GM12874 (cell line): ENCODE measurements at regions not wholly inside any gene's neighbourhood (a gene's known extent, or its start where the extent isn't known, plus 50 kb on each side); places are given as distances from the start of the nearest gene placed in this dataset.

Source experiments
- TF ChIP-seq, protein P1 (sequence below): IDR thresholded peaks from 2 replicates; pipeline ENCODE4 v1.5.1; 2011; ENCODE audit warnings: low read depth, mild to moderate bottlenecking, control low read depth, low read length, moderate library complexity; ENCODE audit not compliant: insufficient read depth

DNA sequence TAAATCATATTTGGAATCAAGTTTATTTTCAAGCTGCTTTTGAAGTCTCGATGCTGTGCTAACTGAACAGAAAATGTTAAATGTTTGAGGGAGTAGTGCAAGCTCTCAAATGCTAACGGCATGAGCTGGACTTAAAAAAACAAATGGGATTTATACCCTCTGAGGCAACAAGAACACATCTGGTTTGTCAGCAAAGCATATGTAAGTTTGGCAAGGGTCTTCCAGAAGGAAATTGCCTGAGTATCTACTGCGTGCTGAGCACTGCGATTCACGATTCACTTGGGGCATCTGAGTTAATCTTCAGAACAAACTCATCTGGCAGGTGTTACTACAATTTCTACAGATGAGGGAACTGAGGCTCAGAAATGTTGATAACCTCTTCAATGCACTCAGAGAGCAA is 98.4 kb upstream of the C9orf72 start:
- TF ChIP-seq, protein P1, sequence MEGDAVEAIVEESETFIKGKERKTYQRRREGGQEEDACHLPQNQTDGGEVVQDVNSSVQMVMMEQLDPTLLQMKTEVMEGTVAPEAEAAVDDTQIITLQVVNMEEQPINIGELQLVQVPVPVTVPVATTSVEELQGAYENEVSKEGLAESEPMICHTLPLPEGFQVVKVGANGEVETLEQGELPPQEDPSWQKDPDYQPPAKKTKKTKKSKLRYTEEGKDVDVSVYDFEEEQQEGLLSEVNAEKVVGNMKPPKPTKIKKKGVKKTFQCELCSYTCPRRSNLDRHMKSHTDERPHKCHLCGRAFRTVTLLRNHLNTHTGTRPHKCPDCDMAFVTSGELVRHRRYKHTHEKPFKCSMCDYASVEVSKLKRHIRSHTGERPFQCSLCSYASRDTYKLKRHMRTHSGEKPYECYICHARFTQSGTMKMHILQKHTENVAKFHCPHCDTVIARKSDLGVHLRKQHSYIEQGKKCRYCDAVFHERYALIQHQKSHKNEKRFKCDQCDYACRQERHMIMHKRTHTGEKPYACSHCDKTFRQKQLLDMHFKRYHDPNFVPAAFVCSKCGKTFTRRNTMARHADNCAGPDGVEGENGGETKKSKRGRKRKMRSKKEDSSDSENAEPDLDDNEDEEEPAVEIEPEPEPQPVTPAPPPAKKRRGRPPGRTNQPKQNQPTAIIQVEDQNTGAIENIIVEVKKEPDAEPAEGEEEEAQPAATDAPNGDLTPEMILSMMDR, result no peak

DNA sequence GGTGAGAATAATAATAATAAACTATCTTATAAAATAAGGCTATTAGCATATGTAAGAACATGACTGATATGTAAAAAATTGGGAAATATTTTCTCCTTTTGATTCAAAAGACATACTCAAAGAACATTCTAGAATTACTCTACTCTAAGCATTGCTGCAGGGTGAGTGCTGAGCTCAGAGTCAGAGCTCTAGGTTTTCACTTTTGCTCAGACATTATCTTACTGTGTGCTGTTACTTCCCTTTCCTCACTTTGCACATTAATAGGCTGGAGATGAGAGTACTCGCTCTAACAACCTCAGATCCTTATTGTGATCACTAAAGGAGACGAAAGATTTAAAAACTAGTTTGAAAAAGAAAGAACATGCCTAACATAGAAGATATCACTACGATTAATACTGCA is 99.4 kb upstream of the C9orf72 start:
- TF ChIP-seq, protein P1, result no peak

DNA sequence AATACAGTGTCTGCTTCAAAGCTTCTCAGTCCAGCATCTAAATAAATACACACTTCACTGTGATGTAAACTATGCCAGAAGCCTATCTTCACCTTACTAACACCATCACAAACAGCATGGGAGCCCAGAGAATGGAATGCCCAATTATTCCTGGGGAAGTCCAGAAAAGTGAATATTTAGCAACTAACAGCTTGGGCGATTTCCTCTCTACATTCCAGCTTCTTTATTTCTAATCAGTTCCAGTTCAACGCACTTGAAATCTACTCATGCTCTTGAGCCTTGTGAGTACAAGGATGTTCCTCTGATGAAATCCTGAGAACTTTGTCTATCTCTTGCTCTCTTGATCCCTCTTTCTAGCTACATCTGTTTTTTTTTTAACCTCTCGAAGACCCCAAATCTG is 100.4 kb upstream of the C9orf72 start:
- TF ChIP-seq, protein P1, result no peak

DNA sequence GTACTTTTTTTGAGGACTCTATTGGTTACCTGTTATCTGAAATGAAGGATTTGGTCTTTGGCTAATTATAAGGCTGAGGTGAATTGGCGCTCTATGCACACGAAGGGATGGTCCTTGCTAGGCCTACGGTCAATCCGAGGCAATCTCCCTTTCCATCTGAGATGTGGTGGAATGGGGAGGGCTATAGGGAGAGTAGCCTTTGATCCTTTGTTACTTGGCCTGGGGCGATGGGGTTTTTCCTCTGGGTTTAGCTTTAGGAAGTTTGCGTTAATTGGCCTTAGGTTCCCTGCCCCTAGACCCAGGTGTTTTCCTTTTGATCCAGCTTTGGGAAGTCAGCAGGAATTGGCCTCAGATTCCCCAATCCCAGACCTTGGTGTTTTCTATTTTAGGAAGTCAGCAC is 102.1 kb upstream of the C9orf72 start:
- TF ChIP-seq, protein P1, result no peak

DNA sequence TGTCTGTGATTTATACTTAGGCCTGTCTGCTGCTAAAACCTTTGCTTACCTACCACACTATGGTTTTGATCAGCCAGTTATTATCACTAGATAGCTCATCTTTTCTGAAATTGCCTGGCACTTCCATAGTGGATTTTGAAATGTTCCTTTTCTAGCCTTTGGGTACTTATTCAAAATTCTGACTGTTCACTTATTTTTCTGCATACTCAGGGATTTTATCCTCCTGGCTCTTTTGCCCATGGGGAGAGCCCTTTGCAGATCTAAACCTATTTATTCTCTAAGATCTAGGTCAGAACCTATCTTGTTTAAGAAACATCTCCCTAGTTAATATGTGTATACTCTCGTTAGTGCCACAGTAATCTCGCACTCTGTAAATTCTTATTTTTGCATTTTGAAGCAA is 103.5 kb upstream of the C9orf72 start:
- TF ChIP-seq, protein P1, result no peak

DNA sequence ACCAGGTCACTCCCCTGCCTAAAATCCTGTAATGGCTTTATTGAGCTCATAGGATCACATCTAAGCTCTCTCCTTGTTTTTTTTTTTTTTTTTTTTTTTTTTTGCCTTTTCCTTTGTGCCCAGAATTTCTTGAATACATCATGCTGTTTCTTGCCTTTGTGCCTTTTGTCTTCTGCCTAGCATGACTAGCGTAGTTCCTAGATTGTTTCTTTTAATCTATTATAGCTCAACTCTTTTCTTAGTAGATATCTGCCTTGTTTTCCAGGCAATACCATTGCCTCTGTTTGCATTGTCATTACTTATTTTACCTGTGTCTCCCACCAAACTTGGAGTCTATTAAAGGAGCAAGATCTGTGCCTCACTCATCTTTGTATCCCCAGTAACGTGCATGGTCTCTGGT is 106.1 kb upstream of the C9orf72 start:
- TF ChIP-seq, protein P1, result no peak

DNA sequence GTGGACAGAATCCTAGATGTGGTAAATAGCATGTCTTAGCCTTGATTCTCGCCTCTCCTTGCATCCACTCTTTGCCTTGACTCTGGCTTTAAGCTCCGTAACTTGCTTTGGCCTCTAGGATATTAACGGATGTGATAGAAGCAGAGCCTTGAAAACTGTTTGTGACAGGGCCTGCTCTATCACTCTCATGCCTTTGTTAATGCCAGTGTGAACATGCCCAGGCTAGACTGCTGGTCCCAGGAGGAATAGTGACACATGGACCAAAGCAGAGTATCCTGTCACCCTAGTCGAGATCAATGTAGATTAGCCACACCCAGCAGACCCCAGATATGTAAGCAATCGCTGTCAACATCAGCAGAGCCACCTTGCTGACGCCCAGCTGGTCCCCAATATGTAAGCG is 109.9 kb upstream of the C9orf72 start:
- TF ChIP-seq, protein P1, result no peak

DNA sequence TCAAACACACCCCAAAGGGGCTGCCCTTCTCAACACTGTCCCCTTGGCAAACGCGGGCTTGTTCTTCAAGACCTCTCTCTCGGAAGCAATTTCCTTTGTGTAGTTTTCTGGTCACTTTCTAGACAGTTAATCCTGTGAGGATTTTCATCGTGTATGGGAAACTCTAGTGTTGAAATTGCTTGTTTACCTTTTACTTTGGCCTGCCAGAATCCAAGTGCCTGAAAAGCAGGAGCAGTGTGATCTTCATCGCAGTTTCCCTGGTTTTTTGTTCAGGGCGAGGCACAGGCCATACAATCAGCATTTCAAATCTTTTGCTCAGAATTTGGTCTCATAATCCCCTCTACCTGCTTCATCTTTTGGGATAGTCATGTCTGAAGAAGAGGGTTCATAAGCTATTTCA is 115.7 kb upstream of the C9orf72 start:
- TF ChIP-seq, protein P1, result no peak
